HUDEP-2 (cell line): ENCODE measurements at regions not wholly inside any gene's neighbourhood (a gene's known extent, or its start where the extent isn't known, plus 50 kb on each side); places are given as distances from the start of the nearest gene placed in this dataset.
A peak's percentile ranks its signal among the peaks of the same experiment; 100 is the strongest.
"Not testable (repeated sequence)": the region's sequence is repeated elsewhere in the genome, so short reads cannot be mapped to it uniquely, and the experiment has no call there.

Experiments
- DNase-seq, 76 experiments: peaks; one replicate each; lab custom pipeline; 2025; ENCODE audit not compliant: unreplicated experiment in 76 of 76; lab: John Stamatoyannopoulos, UW

DNA sequence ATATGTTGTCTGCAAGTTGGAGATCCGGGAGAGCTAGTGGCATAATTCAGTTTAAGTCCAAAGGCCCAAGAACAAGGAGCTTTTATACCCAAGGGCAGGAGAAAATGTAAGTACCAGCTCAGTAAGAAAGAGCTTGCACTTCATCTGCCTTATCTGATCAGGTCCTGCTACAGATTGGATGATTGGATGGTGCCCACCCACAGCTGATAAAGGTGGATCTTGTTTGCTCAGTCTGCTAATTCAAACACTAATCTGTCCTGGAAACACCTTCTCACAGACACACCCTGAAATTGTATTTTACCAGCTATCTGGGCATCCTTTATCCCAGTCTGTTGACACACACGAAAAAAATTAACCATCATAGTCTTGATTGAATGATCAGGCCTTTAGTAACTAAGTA is 230.7 kb upstream of the SLC16A7 start:
- DNase-seq = no peak

DNA sequence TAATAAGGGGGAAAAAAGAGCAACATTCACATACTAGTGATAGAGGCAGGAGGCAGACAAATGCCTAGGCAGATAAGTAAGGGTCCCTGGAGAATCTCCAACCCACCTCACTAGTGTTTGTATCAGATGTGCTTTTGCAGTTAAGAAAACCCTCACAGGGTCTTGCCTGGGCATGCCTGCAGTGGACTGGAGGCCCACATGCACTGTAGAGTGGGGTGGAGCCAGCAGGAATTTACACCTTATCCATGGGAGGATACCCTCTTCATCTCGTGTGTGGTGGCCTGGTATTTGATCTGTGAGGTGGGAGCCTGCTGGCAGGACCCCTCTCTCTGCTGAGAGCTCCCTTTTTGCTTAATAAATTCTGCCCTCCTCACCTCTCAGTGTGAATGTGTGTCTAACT is 238.0 kb upstream of the SLC16A7 start:
- no peak for DNase-seq

GRCh38 chr12:59346248-59346647 is 249.6 kb upstream of the SLC16A7 start:
- peak in 9 of 76 experiments; percentile 0 to 21 (median 6) for DNase-seq

GRCh38 chr12:59345406-59345805 is 250.4 kb upstream of the SLC16A7 start:
- DNase-seq = no peak

GRCh38 chr12:59344224-59344623 is 251.6 kb upstream of the SLC16A7 start:
- no peak for DNase-seq

GRCh38 chr12:59329462-59329861 is 266.4 kb upstream of the SLC16A7 start:
- DNase-seq = no peak

GRCh38 chr12:59328395-59329075 is 267.3 kb upstream of the SLC16A7 start:
- DNase-seq = not testable (repeated sequence)

- not testable (repeated sequence) for DNase-seq
Measured at GRCh38 chr12:59326457-59326856, 269.4 kb upstream of the SLC16A7 start.

DNA sequence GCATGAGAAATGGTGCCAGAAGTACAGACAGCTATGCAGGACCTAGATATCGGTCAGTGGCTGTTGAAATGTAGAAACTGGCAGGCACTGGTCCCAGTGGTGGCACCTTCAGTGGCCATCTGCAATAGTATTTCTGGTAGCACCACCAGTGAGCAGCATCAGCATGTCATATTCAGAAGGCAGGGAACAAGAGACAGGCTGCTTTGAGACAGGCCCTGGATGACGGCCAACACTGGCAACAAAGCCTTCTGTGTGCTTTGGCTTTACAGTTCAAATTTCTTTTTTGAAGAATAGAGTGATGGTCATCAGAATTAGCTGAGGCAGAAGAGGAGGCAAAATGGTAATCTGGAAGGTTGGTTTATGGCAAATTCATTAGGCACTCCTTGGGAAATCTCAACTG is 273.4 kb upstream of the SLC16A7 start:
- no peak for DNase-seq

DNA sequence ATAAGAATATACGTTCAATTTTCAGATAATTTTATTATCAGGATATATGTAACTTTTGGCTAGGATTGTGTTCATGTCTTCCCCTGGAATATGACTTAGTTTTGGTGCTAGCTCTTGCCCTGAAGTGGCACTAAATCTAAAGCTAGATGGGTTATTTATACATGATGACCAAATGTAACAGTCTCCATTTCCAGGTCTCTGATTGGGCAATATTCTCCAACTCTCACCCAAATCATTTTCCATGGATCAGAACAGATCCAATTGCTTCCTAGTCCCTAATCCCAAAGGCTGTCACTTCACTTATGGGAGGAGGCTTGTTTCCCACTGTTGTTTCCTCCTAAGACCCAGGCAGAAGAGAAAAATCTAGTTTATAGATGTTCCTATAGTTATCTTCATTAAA is 274.6 kb upstream of the SLC16A7 start:
- no peak for DNase-seq

- no peak for DNase-seq
Measured at GRCh38 chr12:59320112-59320511, 275.7 kb upstream of the SLC16A7 start.

DNA sequence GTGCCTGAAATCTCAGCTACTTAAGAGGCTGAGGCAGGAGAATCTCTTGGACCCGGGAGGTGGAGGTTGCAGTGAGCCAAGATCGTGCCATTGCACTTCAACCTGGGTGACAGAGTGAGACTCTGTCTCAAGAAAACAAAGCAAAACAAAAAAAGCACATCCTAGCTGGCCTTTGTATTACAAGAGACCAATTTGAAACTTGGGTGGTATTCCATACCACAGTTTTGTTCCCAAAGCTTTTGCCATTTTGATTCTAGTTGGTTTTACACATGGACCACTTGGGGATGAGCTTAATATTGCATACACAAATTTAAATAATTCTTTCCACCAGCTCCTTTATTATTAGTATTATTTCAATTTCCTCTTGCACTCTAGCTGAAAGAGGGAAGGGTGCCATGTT is 276.9 kb upstream of the SLC16A7 start:
- DNase-seq = no peak

- DNase-seq = no peak
Measured at GRCh38 chr12:59317598-59317997, 278.2 kb upstream of the SLC16A7 start.

DNA sequence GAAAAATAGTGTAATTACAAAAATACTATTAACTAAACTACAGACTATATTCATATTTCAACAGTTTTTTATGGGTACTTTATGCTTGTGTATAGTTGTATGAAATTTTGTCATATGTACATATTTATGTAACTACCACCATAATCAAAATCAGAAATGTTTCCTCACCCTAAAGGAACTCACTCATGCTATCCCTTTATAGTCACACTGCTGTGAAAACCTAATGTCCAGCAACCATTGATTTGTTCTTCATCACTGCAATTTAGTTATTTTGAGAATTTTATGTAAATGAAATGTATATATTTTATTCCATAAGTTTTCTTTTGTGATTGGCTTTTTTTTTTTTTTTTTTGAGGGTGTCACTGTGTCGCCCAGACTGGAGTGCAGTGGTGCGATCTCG is 278.9 kb upstream of the SLC16A7 start:
- DNase-seq = no peak

GRCh38 chr12:59316354-59316753 is 279.5 kb upstream of the SLC16A7 start:
- not testable (repeated sequence) for DNase-seq

DNA sequence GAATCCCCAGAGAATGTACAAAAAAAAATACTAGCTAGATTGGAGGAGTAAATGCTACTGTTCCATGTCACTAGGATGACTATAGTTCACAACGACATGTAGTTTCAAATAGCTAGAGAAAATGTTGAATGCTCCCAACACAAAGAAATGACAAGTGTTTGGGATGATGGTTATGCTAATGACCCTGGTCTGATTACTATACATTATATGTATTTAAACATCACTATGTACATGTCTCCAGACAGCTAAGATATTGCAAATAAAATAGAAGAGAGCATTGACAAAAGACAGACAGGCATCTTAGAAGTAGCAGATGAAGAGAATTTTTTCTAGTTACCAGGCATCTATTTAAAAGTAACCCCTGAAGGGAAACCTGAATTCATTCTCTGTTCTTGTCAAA is 281.6 kb upstream of the SLC16A7 start:
- DNase-seq = no peak

GRCh38 chr12:59304077-59304721 is 291.6 kb upstream of the SLC16A7 start:
- DNase-seq = no peak

DNA sequence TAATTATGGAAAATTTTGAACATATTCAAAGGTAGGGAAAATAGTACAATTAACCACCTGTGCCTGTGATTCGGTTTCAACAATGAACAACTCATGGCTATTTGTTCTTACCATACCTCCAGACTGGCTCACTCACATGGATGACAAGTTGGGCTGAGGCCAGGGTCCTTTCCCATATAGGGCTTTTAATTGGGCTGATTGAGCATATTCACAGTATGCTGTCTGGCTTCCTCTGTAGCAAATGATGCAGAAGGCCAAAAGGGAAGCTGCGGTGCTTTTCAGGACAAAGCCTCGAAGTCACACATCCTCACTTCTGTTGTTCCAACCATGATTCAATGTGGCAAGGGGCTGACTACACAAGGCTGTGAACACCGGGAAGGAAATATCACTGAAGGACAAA is 297.5 kb upstream of the SLC16A7 start:
- no peak for DNase-seq

DNA sequence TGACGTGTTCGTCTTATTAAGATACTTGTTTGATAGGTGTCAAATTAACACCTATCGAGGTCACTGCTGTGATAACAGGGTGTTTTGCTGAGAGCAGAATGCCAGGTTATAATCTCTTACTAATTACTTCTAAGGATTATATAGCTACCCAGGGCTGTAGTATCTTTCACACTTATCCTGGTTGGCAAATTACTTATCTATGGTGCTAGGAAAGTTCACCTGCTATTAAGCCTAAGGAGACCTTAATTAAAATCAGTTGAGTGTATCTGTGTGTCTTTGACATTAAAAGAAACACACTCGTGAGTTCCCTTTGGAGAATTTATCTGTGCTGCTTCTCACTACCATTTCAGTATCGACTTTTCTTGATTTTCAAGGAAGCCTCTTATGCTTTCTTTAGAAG is 301.6 kb upstream of the SLC16A7 start:
- DNase-seq = no peak

DNA sequence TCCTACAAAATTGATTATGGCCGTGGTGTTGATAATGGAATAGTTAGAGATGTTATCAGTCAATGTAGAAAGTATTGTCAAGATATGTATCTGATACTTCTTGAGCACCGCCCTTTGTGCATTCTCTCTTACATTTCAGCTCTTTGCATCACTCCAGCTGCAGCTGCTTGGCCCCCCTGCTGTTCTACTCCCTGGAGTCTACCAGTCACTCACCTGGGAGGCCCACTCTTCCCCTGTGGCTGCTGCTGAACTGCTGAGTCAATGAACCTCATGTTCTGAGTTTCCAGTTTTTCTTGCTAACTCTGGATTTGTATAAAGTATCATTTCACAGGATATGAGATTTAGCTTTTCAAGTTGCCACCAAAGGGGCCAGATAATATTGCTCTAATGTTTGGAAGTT is 312.8 kb upstream of the SLC16A7 start:
- DNase-seq = no peak

DNA sequence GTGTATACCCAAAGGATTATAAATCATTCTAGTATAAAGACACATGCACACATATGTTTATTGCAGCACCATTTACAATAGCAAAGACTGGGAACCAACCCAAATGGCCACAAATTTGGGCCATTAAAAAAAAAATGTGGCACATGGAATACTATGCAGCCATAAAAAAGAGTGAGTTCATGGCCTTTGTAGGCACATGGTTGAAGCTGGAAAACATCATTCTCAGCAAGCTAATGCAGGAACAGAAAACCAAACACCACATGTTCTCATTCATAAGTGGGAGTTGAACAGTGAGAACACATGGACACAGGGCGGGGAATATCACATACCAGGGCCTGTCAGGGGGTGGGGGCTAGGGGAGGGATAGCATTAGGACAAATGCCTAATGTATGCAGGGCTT is 322.3 kb upstream of the SLC16A7 start:
- not testable (repeated sequence) for DNase-seq

DNA sequence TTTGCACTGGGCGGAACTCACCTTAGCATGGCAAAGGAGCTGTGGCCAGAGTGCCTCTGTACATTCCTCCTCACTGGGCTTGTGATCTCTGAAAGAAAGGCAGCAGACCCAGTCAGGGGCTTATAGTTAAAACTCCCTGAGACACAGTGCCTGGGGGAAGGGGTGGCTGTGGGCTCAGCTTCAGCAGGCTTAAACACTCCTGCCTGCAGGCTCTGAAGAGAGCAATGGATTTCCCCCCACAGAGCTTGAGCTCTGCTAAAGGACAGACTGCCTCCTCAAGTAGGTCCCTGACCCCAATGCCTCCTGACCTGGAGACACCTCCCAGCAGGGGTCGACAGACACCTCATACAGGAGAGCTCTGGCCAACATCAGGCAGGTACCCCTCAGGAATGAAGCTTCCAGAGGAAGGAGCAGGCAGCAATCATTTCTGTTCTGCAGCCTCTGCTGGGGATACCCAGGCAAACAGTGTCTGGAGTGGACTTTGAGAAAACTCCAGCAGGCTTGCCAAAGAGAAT is 327.5 kb upstream of the SLC16A7 start:
- DNase-seq = no peak
